NCI-H1048 (cell line): ENCODE measurements at regions not wholly inside any gene's neighbourhood (a gene's known extent, or its start where the extent isn't known, plus 50 kb on each side); places are given as distances from the start of the nearest gene placed in this dataset.

Experiments
- DNase-seq: peaks from one replicate; lab custom pipeline; 2025; lab: John Stamatoyannopoulos, UW

DNA sequence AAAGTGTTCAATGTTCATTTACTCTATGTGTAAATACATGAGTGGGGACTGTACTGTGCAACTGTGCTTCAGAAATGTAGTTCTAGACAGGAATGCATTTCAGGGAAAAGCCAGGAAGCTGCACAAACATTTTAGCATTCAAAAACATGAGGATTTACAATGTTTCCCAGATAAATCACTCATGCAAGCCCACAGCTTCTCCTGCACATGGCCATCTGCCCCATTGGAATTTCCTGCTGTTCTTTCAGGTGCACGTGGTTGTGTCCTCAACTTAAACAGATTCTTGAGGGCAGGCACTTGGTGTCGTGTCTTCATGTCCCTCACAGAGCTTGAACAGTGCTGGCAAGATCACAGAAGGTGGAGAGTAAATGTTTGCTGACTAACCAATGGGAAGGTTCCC is 101.5 kb downstream of the UNC5CL start:
- no peak for DNase-seq

DNA sequence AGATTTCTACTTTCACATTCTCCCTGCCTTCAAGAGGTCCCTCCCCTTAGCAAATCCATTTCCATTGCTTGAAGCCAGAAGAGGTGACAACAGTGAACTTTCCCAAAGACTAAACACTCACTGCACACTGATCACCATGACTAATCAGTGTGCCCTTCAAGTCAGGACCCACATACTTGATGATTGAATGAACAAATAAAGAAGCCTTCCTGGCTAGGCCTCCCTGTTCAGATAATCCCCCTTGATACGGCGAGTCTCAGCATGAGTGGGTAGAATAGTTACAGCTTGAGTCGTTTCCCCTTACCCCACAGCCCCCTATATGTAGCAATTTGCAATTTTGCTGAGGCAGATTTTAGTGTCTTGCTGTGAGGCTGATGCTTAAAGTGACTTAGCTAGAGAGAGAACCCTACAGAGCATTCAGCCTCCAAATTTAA is 102.2 kb downstream of the UNC5CL start:
- no peak for DNase-seq

DNA sequence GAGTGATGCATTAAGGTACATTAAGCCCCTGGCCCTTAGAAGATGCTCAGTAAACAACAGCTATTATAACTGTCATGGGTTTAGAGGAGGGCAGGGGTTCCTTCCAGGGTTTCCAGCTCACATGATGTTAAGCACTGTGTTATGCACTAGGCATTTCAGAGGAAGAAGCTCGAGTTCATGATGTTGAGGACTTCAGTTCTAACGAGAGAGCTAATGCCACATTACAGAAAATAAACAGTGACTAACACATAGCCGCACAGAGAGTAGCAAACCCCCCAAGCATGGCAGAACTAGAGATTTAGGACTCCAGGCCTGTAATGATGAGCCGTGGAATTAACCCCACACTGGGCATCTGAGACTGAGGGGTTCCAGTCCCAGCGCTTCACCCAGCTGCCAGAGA is 105.2 kb downstream of the UNC5CL start:
- DNase-seq, result no peak

DNA sequence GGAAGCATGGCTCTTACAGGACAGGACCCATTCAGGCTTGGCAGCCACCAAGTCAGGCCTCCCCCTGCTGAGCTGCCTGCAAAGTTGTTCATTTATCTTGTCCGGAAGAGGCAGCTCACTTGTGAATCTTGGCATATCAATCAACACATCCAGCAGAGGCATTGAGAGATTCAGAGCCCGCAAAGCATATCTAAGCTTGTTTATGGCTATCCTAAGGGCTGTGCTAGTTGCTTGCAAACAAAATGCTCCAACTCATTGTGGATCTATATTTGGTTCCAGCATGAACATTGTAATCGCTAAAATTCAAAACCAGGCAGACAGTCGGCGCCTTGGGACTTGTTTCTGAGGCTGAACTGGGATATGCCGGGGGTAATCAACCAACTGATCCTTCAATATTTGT is 106.1 kb downstream of the UNC5CL start:
- DNase-seq, result no peak

DNA sequence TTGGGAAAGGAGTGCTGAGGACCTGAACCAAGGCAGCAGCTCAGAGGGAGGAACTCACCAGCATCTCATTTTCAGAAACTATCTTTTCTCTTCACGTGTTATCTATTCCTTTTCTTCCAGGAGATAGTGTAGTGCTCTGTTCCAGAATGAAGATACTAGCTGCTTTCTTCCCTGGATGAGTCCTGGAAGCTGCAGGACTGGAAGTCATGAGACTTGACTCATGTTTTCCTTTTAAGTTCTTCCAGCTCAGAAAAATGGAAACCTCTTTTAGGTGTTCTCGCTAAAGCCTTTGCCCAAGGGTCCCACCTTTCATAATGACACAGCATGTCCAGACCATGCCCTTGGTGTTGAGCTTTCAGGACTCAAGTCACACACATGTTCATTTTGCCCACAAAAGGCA is 106.7 kb downstream of the UNC5CL start:
- DNase-seq, result no peak

DNA sequence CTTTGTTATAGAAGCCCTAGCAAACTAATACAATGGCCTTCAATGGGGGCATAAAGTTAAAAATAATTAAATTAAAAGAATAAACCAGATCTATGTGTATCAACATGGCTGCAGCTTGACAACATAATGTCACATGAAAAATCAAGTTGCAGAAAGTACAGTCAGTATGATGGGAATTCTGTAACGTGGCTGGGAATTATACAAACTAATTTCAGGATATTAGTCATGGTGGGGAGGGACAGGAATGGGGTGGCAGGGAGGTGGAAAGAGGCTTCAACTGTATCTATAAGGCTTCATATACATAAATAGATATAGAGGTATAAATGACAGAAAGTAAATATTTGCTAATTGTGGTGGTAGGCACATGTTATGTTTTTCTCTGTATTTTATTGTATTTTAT is 107.1 kb downstream of the UNC5CL start:
- no peak for DNase-seq

DNA sequence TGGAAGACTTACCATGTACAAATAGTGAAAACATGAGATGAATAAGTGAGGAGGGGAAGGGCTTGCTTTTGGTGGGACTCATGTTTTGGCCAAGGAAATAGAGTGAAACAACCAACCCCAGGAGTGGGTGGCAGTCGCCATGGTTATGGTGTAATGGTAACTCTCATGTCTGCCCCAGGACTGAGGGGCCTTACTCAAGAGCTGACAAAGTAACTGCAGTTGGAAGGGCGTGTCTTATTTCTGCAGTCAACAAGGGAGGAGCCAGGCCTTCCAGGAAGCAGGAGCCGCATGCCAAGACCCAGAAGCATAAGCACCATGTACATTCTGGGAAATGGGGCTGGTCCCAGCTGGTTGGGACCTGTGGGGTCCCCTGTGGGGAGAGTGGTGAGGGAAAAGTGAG is 108.5 kb downstream of the UNC5CL start:
- no peak for DNase-seq

DNA sequence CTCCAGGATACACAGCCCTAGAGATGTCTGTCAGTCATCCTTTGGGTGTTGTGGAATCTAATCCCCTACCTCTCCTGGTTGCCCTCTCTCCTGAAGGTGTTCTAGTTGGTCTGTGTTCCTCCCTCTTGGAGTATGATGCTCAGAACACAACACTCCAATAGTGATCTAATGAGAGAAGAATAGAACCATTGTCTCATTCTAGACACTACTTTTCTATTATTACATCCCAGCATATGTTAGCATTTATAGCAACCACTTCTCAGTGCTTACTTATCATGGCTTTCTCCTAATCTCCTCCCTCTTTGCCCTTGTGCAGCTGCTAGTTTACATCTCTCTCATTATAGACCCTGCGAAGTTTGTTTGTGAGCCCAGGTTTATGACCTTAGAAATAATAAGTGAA is 109.0 kb downstream of the UNC5CL start:
- DNase-seq, result no peak

DNA sequence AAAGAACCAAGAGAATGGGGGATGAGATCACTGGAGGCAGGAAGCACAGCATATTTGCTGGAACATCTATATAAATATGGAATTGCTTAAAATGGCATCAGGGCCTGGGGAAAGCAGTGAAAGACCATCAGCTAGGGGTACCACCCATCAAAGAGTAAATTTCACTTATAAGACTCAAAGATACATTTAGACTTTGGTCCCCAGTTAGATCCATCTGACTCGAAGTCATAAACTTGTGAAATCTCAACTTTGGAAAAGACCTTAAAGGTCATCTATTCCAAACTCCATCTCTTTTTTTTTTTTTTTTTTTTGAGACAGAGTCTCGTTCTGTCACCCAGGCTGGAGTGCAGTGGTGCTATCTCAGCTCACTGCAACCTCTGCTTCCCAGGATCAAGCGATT is 109.8 kb downstream of the UNC5CL start:
- no peak for DNase-seq

DNA sequence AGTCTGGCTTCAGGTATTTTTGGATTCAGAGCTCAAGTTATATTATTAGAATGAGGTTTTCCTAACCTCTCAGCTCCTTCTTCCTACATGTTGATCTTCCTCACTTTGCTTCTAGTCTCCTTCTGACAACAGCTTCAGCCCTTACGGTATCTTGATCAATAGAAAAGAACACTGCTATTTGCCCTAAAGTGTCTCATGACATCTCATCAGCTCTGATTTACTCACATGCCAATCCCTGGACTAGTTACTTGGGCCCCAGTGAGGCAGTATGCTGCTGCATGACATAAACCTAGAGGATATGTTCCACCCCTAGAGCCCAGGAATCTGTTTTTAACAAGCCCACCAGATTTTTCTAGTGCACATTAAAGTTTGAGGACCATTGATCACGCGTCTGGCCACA is 110.3 kb downstream of the UNC5CL start:
- DNase-seq, result no peak

DNA sequence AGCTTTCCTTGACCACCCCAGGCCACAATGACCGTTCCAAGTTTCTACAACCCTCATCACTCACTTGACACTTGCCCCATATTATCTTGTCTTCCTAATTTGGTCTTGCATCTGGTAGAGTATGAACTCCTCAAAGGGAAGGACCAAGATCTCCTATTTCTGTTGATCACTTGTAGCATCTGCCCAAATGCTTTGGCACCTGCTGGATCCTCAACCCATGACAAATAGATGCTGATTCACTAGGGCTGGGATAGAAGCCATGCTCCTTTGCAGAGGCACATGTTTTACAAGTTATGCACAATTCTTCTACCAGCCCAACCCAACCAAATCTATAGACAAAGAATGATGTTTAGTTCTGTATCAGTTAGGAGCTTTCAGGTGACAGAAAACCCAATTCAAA is 110.7 kb downstream of the UNC5CL start:
- DNase-seq, result no peak

DNA sequence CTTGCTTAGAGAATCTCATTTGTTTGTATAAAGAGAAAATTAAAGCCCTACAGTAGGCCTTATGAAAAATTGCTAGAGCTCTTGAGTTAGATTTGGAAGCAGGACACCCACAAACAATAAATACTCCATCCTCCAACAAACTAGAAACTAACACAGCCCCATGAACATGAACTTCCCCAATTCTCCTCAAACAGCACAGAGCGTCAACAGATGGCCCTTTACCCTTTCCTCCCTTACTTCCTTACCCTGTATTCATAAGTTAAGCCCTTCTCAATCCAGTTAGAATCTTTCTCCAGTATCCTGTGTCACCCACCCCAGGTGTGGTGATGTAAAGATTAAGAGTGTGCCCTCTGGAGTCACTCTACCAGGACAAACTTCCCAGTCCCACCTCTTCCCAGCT is 113.7 kb downstream of the UNC5CL start:
- no peak for DNase-seq

DNA sequence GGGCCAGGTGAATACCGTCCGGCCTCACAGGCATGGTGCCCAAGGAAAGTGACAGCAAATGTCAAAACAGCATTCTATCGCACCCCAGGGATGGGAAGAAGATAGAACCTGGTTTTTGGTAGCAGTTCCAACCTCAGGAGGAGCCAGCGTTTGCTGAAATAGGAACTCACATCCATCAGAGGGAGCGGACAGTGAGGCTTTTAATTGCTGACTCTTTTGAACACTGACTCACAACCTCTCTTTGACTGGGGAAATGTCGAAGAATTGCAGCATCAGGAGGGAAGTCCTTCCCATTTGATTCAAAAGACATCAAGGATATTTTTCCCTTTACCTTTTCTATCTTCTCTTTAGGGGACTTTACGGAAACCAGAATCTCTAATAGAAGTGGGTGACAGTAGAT is 114.2 kb downstream of the UNC5CL start:
- no peak for DNase-seq

DNA sequence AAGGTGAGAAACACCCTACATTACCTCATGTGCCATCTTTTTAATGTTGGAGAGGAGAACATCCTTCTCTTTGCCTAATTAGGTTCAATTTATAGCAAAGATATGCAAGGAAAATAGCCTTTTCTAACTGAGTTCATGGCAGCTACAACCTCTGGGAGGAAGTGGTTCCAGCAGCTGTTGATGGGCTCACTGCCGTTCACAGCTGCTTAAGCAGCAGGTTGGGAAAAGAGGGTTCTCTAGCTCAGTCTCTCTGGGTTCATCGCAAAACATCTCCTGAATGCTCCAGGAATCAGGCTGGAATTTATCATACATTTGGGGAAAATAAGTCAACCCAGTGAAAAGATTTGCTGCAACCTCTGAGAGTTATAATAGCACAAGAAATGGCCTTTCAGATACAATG is 115.1 kb downstream of the UNC5CL start:
- DNase-seq, result no peak

DNA sequence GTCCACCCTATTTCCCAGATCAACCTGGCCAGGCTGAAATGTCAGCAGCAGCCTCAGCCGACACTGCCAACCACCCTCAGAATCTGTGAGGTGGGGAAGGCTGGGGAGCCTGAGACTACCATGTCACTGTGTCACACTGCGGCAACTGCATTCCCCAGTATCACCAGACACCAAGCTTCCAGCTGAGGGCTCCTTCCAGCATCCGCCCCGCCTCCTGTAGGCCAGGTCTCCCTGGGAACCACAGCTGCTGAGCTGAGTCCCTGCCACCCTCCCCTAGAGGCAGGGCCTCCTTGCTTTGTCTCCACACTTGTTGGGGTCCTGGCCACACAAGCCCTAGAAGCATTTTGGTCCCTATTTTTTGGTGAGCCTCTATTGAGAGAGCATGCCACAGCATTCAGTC is 115.7 kb downstream of the UNC5CL start:
- DNase-seq, result no peak

DNA sequence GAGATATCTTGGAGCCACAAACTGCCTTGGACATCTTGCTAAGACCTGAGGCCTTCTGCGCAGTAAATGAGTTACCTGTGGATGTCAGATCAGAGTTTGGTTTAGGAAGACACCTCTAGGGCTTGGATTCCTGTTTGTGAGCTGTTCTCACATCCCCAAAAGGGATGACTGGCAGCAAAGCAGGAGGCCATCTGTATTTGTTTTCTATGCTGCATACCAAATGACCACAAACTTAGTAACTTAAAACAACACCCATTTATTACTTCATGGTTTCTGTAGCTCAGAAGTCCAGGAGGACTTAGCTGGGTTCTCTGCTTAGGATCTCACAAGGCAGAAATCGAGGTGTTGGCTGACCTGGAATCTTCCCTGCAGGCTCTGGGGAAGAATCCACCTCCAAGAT is 116.7 kb downstream of the UNC5CL start:
- DNase-seq, result no peak

DNA sequence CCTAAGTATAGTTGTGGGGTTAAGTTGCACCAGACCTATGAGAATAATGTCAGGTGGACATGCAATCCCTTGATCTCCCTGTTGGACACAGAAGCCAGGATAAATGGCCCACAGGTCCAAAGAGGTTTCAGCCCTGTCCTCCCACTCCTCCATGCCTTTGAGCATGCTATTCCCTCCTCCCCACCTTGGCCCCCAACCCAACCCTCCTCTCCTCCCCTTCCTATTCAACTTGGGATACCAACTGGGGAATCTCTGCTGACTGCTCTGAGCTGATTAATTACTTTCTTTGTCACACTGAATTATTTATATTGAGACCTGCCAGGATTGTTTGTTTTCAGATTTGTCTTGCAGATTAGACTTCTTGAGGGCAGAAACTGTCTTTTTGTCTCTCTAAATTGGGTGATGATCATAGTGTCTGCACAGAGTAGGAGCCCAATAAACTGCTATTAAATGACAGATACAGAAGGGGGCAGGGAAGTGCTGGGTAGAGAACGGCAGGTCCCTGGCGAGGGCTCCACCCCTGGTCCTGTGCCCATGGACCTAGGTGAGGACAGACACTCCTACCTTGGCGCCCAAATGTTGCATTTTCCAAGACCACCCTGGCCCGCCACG is 120.9 kb downstream of the UNC5CL start:
- no peak for DNase-seq

DNA sequence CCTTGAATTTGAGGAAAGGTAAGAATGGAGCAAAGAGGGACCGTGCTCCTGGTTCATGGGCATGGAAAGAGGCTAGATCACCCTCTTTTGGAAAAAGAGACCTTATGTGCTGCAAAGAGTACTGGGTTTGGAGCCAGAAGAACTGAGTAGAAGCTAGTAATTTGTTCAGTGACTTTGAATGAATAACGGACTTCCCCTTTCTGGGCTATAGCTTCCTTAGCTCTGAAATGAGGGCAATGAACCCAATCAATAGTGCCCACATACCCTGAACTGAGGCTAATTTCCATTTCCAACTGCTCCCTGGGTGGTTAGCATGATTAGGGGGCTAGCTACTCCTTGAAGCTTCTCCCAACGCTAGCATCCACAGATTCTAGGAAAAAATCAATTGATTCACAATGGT is 121.4 kb downstream of the UNC5CL start:
- no peak for DNase-seq

DNA sequence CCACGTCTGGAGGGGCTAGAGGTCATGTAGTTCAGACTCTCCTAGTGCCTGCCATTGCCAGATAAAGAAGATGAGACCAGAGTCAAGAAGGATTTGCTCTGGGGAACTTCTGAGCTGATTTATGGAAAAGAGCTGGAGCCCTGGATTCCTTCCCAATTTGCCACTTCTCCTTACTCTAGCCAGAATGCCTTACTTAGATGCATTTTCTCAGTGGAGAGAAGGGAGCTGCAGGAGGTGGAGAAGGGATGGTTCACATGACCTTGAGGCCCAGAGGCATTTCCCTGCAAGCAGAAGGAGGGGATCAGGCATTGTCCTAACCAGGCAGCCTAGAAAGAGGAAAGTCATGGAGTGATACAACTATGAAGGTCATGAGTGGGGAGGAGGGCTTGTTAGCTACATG is 122.2 kb downstream of the UNC5CL start:
- no peak for DNase-seq

DNA sequence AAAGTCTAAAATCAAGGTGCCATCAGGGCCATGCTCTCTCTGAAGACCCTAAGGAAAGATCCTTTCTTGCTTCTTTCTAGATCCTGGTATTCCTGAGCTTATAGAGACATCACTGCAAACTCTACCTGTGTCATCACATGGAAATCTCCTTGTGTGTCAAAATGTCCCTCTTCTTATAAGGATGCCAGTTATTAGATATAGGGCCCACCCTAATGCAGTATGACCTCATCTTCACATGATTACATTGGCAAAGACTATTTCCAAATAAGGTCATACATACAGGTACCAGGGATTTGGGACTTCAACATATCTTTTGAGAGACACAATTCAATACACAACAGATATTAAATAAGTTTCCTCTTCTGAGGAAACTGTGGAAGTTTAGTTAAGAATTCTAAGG is 123.9 kb downstream of the UNC5CL start:
- no peak for DNase-seq

DNA sequence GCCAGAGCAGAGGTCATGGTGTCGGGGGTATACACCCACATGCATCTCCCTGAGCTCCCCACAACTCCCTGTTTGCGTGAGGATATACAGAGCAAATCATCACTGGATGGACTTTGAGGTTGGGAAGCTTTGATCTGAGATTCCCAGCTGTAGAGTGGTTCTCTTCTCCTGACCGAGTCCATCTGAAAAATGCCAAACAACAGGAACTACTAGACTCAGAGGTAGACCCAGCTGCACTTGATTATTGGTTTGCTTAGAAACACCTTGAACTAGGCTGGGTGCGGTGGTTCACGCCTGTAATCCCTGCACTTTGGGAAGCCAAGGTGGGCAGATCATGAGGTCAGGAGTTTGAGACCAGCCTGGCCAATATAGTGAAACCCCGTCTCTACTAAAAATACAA is 125.0 kb downstream of the UNC5CL start:
- no peak for DNase-seq

DNA sequence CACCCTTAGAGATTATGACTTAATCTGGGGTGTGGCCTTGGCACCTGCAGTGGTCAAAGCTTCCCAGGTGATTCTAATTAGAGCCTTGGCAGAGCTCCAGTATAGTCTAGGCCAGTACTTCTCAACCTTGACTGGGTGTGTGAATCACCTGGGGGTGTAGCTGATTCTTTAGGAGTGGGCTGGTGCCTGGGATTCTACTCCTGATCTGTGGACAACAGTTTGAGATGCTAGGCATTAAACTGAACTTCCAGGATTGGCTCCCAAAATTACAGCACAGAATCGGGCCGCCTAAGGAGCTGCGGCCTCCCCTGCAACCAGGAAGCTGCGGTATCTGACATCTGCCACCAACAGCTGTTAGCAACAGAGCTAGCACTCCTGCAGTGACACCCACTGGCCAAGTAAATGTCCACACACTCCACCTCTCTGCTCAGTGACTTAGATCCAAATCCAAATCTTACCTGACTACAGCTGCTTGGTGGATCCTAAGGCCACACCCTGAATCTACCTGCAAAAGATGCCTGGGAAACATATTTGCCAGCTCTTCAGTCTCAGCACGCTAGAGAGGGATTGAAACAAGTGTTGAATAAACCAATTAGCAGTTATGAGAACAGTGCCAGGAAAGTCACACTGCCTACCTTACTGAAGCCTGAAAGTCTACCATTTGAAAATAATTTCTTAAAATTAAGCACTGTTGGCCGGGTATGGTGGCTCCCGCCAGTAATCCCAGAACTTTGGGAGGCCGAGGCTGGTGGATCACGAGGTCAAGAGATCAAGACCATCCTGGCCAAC is 126.7 kb downstream of the UNC5CL start:
- DNase-seq, result no peak

DNA sequence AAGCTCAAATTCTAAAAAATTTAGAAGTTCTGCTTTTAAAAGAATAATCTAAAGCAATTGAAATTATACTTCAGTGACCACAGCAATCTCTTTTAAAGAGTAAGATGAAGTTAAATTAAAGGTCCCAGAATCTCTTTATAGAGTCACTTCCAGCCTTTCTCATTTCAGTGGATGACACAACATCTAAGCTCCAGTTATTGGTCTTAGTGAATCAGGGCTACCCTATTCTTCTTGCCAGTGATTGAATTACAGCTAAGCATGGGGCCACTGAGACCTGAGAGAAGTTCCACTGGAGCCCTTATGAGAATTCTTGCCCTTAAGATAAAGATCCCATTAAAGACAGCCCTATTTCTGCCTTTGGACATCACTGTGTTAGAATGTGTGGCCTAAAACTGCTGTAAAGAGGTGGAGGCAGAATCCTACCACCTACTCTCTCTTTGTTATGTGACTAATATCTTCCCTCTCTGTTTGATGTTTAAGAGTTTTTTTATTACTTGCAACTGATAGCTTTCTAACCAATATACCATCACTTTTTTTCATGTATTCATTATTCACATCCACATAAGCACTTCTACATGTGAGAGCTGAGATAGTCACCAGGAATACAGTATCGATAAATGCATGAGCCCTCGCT is 128.6 kb downstream of the UNC5CL start:
- DNase-seq, result no peak

DNA sequence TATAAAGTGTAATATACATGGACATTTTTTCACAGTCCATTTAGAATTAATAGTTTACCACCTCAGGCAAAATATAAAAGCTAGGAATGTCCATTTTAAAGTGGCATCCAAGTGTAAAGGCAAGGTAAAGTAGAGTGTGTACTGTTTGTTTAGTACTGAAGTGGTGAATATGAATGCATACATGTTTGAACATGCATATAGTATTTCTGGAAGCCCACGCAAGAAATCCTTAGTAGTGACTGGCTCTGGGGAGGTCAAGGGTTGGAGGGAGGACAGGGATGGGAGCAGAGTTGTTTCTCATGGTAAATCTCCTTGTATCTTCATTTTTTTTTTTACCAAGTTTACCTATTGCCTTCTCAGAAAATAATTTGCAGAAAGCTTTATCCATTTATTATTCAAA is 129.2 kb downstream of the UNC5CL start:
- no peak for DNase-seq
